Mammary epithelial cell (primary cell): ENCODE measurements at regions not wholly inside any gene's neighbourhood (a gene's known extent, or its start where the extent isn't known, plus 50 kb on each side); places are given as distances from the start of the nearest gene placed in this dataset.

ENCODE experiments used
- CTCF ChIP-seq, 2 donors: IDR thresholded peaks in 1 of 2; conservative IDR thresholded peaks in 1 of 2; 2 replicates each; pipeline ENCODE4 v1.5.1; 2011 to 2012; ENCODE audit warnings: inconsistent platforms in 2 of 2, low read length in 2 of 2, mild to moderate bottlenecking in 2 of 2, control low read depth in 1 of 2, low read depth in 1 of 2; ENCODE audit not compliant: insufficient read depth in 1 of 2; ENCODE audit errors: extremely low read depth in 1 of 2
- EZH2 ChIP-seq: IDR thresholded peaks from 2 replicates; pipeline ENCODE4 v1.6.1; 2012; ENCODE audit warnings: low read length, inconsistent platforms, borderline replicate concordance

- TF ChIP-seq CTCF (conservative IDR thresholded peaks at IDR 0.05 in 1 of 2, IDR thresholded peaks at IDR 0.05 in 1 of 2; ENCODE audit: extremely low read depth in 1 of 2, insufficient read depth in 1 of 2, low read depth in 1 of 2, low read length in 2 of 2) (no peak), EZH2 (no peak)
Measured at GRCh38 chr18:78106946-78107345, 857.3 kb downstream of the GALR1 start.
